NCI-H345 (cell line): ENCODE measurements at regions not wholly inside any gene's neighbourhood (a gene's known extent, or its start where the extent isn't known, plus 50 kb on each side); places are given as distances from the start of the nearest gene placed in this dataset.
"Not testable (repeated sequence)": the region's sequence is repeated elsewhere in the genome, so short reads cannot be mapped to it uniquely, and the experiment has no call there.

Source experiments
- DNase-seq: peaks from one replicate; lab custom pipeline; 2025; lab: John Stamatoyannopoulos, UW

- DNase-seq, result no peak
Observed at GRCh38 chr11:37914859-37915258, 1316.8 kb upstream of the RAG2 start.

- DNase-seq, result no peak
Observed at GRCh38 chr11:37908219-37908548, 1310.1 kb upstream of the RAG2 start.

DNA sequence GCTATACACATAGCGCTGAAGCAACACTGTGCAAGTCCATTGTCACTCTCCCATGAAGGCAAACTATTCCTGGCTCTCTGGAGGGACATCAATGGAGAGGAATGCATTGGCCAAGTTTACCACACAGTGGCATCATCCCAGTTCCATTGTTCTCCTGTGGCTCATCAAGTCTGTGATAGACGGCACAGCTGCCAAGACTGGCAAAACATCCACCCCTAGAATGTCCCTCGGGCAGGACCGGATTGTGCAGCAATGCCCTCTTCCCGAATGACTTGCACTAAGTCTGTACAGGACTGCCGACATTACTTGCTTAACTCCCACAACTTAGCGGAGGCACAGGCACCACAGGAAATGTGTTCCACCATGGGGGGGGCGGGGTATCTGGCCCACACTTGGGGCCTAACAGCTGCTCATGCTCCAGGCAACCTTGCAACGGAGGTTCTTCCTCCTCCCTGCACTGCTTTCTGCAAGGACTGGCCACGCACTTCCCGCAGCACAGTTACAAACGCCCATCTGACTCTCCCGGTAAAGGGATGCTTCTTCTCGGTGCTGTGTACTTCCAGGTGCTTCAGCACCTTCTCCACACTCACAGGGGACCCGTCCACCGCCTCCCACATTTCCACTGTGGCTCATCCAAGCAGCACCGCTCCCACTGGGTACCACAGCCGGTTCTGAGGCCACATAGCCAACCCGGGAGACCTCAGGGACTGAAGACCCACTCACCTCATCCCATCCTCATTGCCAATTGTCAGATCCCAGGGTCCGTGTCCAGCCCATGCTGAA, 1309.6 kb upstream of the RAG2 start:
- DNase-seq, result no peak

DNA sequence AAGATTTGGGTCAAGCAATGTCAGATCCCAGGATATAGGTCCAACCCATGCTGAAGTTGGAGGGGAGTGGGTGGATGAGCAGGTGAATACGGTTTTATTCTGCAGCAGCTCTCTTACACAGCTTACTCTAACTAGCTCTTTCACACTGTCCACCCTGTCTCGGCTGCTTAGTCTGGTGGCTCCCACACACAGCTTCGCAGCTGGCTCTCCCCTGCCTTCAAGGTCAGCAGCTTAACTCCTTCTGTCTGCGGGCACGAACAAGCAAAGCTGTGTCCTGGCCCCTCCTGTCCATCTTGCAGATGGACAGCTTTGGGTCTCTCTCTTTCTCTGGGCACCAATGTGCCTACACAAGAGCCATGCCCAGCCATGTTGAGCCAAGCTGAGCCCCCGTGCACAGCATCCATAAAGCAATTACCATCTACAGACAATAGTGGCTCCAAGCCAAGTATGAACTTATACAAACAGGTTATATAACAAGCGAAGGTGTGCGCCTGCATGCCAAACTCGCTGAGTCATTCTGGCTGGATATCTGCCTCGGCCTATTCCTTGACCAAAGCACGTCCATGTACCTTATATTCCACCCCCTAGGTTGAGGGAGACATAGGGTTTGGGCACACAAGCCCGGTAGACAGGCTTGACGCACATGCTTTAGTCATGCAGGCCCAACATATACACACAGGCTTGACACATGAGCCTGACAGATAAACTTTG, 1307.8 kb upstream of the RAG2 start:
- DNase-seq, result no peak

DNA sequence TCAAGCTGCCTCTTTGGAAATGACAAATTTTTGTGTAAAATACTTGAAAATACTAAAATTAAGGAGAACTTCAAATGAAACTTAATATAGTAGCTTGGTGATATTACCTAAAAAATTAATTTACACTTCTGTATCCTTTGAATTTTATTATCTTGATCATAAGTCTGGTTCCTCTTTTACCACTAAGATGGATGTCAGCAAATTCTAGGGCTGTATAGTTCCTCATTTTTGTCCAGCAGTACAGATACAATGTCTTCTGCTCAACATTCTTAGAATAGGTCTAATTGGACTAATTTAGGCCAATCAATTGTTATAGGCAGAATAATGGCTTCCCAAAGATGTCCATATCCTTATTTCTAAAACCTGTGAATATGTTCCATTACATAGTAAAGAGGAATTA, 1298.0 kb upstream of the RAG2 start:
- DNase-seq, result no peak

DNA sequence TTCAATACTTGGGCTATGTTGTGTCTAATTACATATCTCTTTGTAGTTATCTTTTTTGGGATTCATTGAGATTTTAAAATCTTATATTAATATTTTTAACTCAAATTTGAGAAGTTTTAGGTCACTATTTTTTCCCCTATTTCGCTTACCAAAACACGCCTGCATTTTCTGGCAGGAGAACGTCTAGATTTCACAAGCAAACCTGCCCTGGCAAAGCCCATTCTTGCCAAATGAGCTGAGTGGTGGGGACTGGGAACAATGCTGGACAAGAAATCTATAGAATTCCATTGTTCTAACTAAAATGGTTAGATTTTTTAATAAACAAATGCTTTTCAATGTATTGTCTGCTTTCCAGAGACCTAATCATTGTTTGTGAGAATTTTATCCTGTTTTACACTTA, 1283.7 kb upstream of the RAG2 start:
- no peak for DNase-seq

DNA sequence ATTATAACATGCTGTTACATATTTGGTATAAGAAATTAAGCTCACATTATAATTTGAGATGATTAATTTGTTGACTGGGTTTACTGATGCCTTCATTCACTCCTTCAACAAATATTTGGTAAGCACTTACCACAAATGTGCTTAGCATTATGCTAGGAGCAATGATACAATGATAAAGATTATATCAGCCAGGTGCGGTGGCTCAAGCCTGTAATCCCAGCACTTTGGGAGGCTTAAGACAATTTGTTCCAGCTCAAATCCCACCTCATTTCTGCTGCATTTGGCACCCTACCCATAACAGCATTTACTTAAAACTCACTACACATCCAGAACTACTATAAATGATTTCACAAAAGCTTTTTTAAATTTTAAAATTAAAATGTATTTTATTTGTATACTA, 1263.6 kb upstream of the RAG2 start:
- no peak for DNase-seq

DNA sequence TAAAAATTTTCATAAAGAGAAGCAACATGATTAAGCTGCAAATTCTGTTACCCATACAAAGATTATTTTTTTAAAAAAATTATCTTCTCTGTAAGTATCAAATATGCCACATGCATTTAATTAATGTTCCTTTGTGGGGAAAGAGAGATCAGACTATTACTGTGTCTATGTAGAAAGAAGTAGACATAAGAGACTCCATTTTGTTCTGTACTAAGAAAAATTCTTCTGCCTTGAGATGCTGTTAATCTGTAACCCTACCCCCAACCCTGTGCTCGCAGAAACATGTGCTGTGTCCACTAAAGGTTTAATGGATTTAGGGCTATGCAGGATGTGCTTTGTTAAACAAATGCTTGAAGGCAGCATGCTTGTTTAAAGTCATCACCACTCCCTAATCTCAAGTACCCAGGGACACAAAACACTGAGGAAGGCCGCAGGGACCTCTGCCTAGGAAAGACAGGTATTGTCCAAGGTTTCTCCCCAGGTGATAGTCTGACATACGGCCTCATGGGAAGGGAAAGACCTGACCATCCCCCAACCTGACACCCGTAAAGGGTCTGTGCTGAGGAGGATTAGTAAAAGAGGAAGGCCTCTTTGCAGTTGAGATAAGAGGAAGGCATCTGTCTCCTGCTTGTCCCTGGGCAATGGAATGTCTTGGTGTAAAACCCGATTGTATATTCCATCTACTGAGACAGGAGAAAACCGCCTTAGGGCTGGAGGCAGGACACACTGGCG, 1260.9 kb upstream of the RAG2 start:
- not testable (repeated sequence) for DNase-seq

- no peak for DNase-seq
Observed at GRCh38 chr11:37858398-37858797, 1260.4 kb upstream of the RAG2 start.

DNA sequence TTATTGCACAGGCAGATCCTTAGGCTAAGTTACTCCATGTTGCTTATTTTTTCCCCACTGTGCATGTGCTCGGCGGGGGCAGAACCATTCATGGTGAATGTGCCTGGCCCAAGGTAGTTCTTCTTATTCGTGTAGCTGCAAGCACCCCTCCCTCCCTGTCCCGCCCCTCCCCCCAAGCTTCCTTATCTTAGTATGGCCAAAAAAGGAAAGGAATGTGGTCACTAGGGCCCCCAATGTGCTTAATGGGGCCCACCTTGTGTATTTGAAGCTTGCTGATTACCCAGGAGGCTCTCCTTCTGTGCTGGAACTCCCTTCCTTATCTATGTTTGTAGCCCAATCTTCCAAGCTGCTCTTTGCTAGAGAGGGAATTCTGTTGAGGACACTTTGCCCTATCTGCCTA, 1259.7 kb upstream of the RAG2 start:
- no peak for DNase-seq

DNA sequence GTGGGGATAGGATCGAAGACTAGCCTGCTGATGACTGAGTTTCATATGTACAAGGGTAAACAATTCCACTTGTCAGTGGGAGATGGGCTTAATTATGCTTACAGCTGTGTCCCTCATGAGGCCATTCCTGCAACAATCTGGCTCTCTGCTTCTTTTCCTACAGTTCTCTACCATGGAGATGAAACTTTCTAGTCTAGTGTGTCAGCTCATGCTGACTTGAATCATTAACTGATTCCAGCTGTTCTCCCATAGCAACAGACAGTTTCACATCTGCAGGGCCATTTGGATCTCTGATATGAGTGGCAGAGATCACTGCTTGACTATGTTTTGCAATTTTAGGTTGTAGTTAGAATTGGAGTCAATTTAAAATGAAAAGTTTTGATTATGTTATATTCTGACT, 1251.7 kb upstream of the RAG2 start:
- DNase-seq, result no peak

DNA sequence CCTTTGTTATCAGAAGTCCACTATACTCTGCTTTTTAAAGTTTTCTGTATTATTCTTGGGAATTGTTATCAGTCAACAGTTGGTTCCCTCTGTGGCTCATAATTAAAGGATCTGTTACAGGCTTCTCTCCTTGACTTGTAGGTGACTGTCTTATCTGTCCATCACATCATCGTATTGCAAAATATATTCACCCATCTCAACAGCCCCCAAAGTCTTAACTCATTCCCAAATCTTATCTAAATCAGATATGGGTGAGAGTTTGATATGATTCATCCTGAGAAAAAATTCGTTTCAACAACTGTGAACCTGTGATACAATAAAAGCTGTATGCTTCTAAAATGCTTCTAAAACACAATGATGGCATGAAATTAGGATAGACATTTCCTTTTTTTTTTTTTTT, 1245.6 kb upstream of the RAG2 start:
- DNase-seq, result no peak

GRCh38 chr11:37841016-37841415, 1243.0 kb upstream of the RAG2 start:
- DNase-seq, result no peak

DNA sequence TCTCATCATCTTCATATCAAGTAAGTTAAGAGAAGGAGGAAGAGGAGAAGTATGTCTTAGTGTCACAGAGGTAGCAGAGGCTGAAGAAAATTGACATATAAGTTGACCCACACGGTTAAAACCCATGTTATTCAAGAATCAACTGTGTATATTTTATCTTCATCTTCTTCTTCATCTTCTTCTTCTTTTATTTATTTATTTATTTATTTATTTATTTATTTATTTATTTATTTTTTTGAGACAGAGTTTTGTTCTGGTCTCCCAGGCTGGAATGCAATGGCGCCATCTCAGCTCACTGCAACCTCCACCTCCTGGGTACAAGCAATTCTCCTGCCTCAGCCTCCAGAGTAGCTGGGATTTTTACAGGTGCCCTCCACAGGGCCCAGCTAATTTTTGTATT, 1242.3 kb upstream of the RAG2 start:
- not testable (repeated sequence) for DNase-seq

- DNase-seq, result no peak
Observed at GRCh38 chr11:37830529-37830928, 1232.5 kb upstream of the RAG2 start.

GRCh38 chr11:37817727-37818270, 1219.8 kb upstream of the RAG2 start:
- no peak for DNase-seq

GRCh38 chr11:37812281-37812880, 1214.3 kb upstream of the RAG2 start:
- no peak for DNase-seq

DNA sequence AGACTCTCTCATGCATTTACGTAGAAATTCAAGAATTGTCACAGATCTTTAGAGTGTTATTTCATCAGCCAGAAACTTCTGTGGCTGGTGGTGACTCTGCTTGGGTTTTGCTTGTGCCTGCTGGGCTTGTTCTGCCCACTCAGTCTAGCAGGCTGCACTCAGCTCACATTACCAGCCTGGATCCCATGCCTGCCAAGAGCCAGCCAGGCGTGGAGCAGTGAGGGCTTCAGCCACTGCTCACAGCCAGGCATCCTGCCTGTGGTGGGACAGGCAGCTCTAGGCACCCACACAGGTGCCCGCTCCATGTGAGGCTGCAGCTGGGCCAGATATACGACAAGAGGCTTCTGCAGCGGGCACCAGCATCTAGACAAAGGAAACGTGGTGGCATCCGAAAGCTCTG, 1213.3 kb upstream of the RAG2 start:
- no peak for DNase-seq

- DNase-seq, result no peak
Observed at GRCh38 chr11:37804666-37805065, 1206.6 kb upstream of the RAG2 start.

GRCh38 chr11:37788141-37788877, 1190.3 kb upstream of the RAG2 start:
- DNase-seq, result no peak

- no peak for DNase-seq
Observed at GRCh38 chr11:37786214-37786755, 1188.2 kb upstream of the RAG2 start.
